ENCODE measurements at regions not wholly inside any gene's neighbourhood (a gene's known extent, or its start where the extent isn't known, plus 50 kb on each side); places are given as distances from the start of the nearest gene placed in this dataset.
"Not testable (repeated sequence)": the region's sequence is repeated elsewhere in the genome, so short reads cannot be mapped to it uniquely, and the experiment has no call there.

DNA sequence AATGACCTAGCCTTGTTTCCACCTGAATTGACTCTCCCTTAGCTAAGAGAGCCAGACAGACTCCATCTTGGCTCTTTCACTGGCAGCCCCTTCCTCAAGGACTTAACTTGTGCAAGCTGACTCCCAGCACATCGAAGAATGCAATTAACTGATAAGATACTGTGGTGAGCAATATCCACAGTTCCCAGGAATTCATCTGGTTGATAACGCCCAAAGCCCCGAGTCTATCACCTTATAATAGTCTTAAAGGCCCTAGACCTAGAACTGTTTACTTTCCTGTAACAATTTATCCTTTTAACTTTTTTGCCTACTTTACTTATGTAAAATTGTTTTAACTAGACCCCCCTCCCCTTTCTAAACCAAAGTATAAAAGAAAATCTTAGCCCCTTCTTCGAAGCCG is 130.1 kb upstream of the ROPN1B start:
- TF ChIP-seq ZBTB21 (tag by site-specific recombination; IDR thresholded peaks at IDR 0.05); ZNF248 (tag by site-specific recombination; IDR thresholded peaks at IDR 0.05); ZNF514 (tag by site-specific recombination; IDR thresholded peaks at IDR 0.05); HOXA7 (CRISPR knock-in tag; IDR thresholded peaks at IDR 0.05; ENCODE audit: borderline replicate concordance); ZNF274 (IDR thresholded peaks at IDR 0.05; ENCODE audit: low read length); ZNF274 (tag by site-specific recombination; IDR thresholded peaks at IDR 0.05; ENCODE audit: borderline replicate concordance); ZBTB7A (tag by site-specific recombination; IDR thresholded peaks at IDR 0.05; ENCODE audit: low read depth); ZFP37 (tag by site-specific recombination; IDR thresholded peaks at IDR 0.05); KLF8 (tag by site-specific recombination; IDR thresholded peaks at IDR 0.05); ZBTB26 (tag by site-specific recombination; optimal IDR thresholded peaks at IDR 0.05): not testable (repeated sequence)
- TF ChIP-seq, protein P1, sequence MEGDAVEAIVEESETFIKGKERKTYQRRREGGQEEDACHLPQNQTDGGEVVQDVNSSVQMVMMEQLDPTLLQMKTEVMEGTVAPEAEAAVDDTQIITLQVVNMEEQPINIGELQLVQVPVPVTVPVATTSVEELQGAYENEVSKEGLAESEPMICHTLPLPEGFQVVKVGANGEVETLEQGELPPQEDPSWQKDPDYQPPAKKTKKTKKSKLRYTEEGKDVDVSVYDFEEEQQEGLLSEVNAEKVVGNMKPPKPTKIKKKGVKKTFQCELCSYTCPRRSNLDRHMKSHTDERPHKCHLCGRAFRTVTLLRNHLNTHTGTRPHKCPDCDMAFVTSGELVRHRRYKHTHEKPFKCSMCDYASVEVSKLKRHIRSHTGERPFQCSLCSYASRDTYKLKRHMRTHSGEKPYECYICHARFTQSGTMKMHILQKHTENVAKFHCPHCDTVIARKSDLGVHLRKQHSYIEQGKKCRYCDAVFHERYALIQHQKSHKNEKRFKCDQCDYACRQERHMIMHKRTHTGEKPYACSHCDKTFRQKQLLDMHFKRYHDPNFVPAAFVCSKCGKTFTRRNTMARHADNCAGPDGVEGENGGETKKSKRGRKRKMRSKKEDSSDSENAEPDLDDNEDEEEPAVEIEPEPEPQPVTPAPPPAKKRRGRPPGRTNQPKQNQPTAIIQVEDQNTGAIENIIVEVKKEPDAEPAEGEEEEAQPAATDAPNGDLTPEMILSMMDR (tag by site-specific recombination; IDR thresholded peaks at IDR 0.05) = not testable (repeated sequence)
- TF ChIP-seq, protein P2, sequence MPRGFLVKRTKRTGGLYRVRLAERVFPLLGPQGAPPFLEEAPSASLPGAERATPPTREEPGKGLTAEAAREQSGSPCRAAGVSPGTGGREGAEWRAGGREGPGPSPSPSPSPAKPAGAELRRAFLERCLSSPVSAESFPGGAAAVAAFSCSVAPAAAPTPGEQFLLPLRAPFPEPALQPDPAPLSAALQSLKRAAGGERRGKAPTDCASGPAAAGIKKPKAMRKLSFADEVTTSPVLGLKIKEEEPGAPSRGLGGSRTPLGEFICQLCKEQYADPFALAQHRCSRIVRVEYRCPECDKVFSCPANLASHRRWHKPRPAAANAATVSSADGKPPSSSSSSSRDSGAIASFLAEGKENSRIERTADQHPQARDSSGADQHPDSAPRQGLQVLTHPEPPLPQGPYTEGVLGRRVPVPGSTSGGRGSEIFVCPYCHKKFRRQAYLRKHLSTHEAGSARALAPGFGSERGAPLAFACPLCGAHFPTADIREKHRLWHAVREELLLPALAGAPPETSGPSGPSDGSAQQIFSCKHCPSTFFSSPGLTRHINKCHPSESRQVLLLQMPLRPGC (tag by site-specific recombination; IDR thresholded peaks at IDR 0.05) = not testable (repeated sequence)
- TF ChIP-seq, protein P3, sequence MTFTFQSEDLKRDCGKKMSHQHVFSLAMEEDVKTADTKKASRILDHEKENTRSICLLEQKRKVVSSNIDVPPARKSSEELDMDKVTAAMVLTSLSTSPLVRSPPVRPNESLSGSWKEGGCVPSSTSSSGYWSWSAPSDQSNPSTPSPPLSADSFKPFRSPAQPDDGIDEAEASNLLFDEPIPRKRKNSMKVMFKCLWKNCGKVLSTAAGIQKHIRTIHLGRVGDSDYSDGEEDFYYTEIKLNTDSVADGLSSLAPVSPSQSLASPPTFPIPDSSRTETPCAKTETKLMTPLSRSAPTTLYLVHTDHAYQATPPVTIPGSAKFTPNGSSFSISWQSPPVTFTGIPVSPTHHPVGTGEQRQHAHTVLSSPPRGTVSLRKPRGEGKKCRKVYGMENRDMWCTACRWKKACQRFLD (tag by site-specific recombination; IDR thresholded peaks at IDR 0.05) = not testable (repeated sequence)
- TF ChIP-seq, protein P4, sequence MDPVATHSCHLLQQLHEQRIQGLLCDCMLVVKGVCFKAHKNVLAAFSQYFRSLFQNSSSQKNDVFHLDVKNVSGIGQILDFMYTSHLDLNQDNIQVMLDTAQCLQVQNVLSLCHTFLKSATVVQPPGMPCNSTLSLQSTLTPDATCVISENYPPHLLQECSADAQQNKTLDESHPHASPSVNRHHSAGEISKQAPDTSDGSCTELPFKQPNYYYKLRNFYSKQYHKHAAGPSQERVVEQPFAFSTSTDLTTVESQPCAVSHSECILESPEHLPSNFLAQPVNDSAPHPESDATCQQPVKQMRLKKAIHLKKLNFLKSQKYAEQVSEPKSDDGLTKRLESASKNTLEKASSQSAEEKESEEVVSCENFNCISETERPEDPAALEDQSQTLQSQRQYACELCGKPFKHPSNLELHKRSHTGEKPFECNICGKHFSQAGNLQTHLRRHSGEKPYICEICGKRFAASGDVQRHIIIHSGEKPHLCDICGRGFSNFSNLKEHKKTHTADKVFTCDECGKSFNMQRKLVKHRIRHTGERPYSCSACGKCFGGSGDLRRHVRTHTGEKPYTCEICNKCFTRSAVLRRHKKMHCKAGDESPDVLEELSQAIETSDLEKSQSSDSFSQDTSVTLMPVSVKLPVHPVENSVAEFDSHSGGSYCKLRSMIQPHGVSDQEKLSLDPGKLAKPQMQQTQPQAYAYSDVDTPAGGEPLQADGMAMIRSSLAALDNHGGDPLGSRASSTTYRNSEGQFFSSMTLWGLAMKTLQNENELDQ (tag by site-specific recombination; IDR thresholded peaks at IDR 0.05; ENCODE audit: low read depth) = not testable (repeated sequence)
- TF ChIP-seq, protein P5, sequence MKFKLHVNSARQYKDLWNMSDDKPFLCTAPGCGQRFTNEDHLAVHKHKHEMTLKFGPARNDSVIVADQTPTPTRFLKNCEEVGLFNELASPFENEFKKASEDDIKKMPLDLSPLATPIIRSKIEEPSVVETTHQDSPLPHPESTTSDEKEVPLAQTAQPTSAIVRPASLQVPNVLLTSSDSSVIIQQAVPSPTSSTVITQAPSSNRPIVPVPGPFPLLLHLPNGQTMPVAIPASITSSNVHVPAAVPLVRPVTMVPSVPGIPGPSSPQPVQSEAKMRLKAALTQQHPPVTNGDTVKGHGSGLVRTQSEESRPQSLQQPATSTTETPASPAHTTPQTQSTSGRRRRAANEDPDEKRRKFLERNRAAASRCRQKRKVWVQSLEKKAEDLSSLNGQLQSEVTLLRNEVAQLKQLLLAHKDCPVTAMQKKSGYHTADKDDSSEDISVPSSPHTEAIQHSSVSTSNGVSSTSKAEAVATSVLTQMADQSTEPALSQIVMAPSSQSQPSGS (tag by site-specific recombination; IDR thresholded peaks at IDR 0.05; ENCODE audit: low read depth) = not testable (repeated sequence)

All from HEK293 (cell line).